Heart right ventricle (tissue), 16 donors: ENCODE measurements at regions not wholly inside any gene's neighbourhood (a gene's known extent, or its start where the extent isn't known, plus 50 kb on each side); places are given as distances from the start of the nearest gene placed in this dataset.

Experiments
- ATAC-seq, 8 donors: fragments of 200-7000 bp; cut with Tn5 transposase; one replicate each; pipeline ENCODE4 v1.9.1; 2020; ENCODE audit warnings: mild to moderate bottlenecking in 8 of 8, moderate library complexity in 8 of 8, moderate number of reproducible peaks in 1 of 8
- DNase-seq, 2 donors: peaks; one replicate each; pipeline ENCODE4 v3.0.0-alpha.2; 2020
- H3K27ac ChIP-seq, 10 donors: fragments of 200-600 bp; sonication (generic) in 2 of 10; one replicate each; pipeline versions ENCODE4 v1.5.0 to v1.8.0; 2020 to 2022; ENCODE audit warnings: mild to moderate bottlenecking in 3 of 10
- H3K27me3 ChIP-seq, 7 donors: fragments of 200-600 bp; one replicate each; pipeline ENCODE4 v1.8.0; 2021 to 2022; ENCODE audit warnings: mild to moderate bottlenecking in 2 of 7
- H3K36me3 ChIP-seq, 9 donors: fragments of 200-600 bp; sonication (generic) in 1 of 9; one replicate each; pipeline versions ENCODE4 v1.5.0 to v1.8.0; 2020 to 2022; ENCODE audit warnings: mild to moderate bottlenecking in 2 of 9
- H3K4me1 ChIP-seq, 9 donors: fragments of 200-600 bp; sonication (generic) in 1 of 9; one replicate each; pipeline versions ENCODE4 v1.5.0 to v1.8.0; 2020 to 2022; ENCODE audit warnings: mild to moderate bottlenecking in 4 of 9
- H3K4me3 ChIP-seq, 10 donors: fragments of 200-600 bp; sonication (generic) in 2 of 10; one replicate each; pipeline versions ENCODE4 v1.5.0 to v1.8.0; 2020 to 2022; ENCODE audit warnings: mild to moderate bottlenecking in 7 of 10, moderate library complexity in 2 of 10
- H3K9me3 ChIP-seq, 11 donors: fragments of 200-600 bp in 10 of 11; sonication (generic) in 2 of 11; one replicate each; pipeline versions ENCODE4 v1.5.0 to v1.8.0; 2013 to 2022; ENCODE audit warnings: mild to moderate bottlenecking in 2 of 11, control low read depth in 1 of 11, moderate library complexity in 1 of 11
- CTCF ChIP-seq, 9 donors: fragments of 200-600 bp; sonication (generic) in 2 of 9; IDR thresholded peaks; one replicate each; pipeline versions ENCODE4 v1.5.0 to v1.8.0; 2021 to 2022; ENCODE audit warnings: antibody characterized with exemption in 9 of 9, mild to moderate bottlenecking in 5 of 9, moderate library complexity in 1 of 9
- WGBS, 2 donors: extraction: QIAGEN DNeasy Blood & Tissue Kit; methylation state at CpG; one replicate each; pipeline ENCODE4 v1.1.7; 2013; ENCODE audit warnings: inconsistent platforms in 1 of 2; 5-methylcytosine and 5-hydroxymethylcytosine counted together
- intact Hi-C, 10 donors: fragments of 100-400 bp; cut with DNase I; formaldehyde crosslinking; loops; one replicate each; pipeline versions ENCODE4 v1.11.1 to v1.14.2; 2022
- donor health status: Arrhythmogenic right ventricular cardiomyopathy.
- donor health status: ischemic (EF 13 %, LVEDD 7.1; RV severe dilation, severe dysfunction).
- donor health status: healthy with polysubstance abuse.
- donor health status: DM: no; HTN: yes; CAD: no.
- donor health status: DM: no; HTN: no; CAD: no.
- donor health status: ischemic (EF 25% LVEDD 6.9; RV normal size, moderate dysfunction).
- donor health status: ischemic (EF 25% LVEDD 5.7; RV mildly dilated, moderate dysfunction).
- donor health status: healthy.
- donor health status: DM: yes; HTN: yes; CAD: no.
- donor health status: Ischemic cardiomyopathy.
- donor health status: ischemic (EF 35%, LVEDD 5.7; RV mildly dilated, moderate dysfunction).
- donor health status: nonischemic (EF 11% LVEDD 7.7; RV severe dilation, severe dysfunction).
- donor health status: DM: yes; HTN: yes; CAD: no.
- donor health status: PGD.
- donor health status: ischemic (EF 29% LVEDD 5.4; RV normal size, mild dysfunction).
- donor health status: nonischemic (EF 23%, LVEDD 6.1; RV moderate dilation, normal function).

DNA sequence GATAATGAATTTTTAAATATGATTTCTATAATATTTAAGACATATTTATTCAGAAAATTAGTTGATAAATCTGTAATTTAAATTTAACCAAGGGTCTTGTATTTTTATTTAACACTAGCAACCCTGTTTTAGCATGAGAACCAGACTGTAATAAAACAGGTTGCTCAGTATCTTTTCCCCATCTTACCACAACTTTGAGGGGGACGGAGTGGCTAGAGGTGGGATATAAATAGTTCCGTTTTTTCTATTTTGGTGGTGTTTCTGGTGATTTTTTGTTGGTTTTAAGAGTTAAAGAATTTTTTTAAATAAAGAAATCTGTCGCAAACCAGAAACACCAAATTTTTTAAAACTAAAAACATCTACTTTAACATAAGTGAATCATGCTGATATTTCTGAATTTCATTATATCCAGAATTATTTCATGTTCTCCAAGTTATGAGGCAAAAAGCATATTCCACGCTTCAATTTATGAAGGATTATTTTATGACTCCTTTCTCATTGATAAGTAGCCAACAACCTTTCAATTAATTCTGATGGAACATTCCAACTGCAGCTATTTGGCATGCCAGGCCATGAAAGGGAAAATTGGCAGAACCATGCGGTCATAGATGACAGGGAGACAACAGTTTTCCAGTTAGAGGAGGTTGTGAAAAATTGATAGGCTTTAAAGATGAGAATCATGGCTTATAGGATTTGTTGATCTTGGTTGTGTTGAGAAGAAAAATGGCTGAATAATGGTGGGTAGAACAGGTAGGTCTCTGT is 151.9 kb upstream of the CARMIL1 start:
- Histone ChIP-seq H3K36me3 (peaks cover 0 to 87% (median 7%) of the 10 kb centered on the region in 9 donors), H3K27ac (peak overlapping the region in 1 of 10 donors; percentile 20)

DNA sequence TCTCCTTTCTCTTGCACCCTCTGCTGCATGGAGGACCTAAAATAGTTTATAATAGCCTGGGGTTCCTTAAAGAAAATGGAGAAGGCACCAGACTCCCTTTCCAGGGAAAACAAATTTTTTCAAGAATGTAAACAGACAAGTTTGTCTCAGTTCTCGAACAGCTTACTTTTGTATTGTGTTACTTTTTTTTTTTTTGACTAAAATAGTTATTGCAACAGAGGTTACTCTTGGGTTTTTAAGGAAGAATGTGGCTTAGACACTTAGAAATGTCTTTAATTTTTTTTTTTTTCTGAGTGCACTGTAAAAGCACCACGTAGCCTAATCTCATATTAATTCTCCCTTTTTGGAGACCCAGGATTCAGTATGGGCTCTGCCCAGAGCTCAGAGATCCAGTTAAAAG is 148.7 kb upstream of the CARMIL1 start:
- Histone ChIP-seq H3K9me3 (peaks cover 0 to 28% (median 0%) of the 10 kb centered on the region in 11 donors), H3K4me3 (no peak overlapping the region), H3K27me3 (no peaks in the 10 kb centered on the region), H3K4me1 (peaks cover 0 to 66% (median 10%) of the 10 kb centered on the region in 9 donors), H3K27ac (peak overlapping the region in 5 of 10 donors; percentile 13 to 82 (median 20)), H3K36me3 (peaks cover 0 to 85% (median 5%) of the 10 kb centered on the region in 9 donors)
- TF ChIP-seq CTCF (IDR thresholded peaks at IDR 0.05), result no peak
- 57 to 62% methylated on average over 2 of the region's 2 CpGs for WGBS, 2 donors
- intact Hi-C loops, result loop anchor here in 1 of 10 donors (10.0 kb wide), 1 partner anchor 64 kb away; no protein-coding TSS in a partner anchor
- DNase-seq (no peak), ATAC-seq (no peak)

More for the DNA sequence above, 151.9 kb upstream of the CARMIL1 start:
- intact Hi-C loops, result no loop called here
- 89 to 90% methylated on average over 5 of the region's 5 CpGs for WGBS, 2 donors
- H3K9me3 ChIP-seq, result no peaks in the 10 kb centered on the region
- TF ChIP-seq CTCF (IDR thresholded peaks at IDR 0.05), result no peak
- H3K4me3 ChIP-seq, result no peak overlapping the region
- ATAC-seq (no peak), DNase-seq (no peak)
- peaks cover 0 to 50% (median 13%) of the 10 kb centered on the region in 9 donors for H3K4me1 ChIP-seq
- H3K27me3 ChIP-seq, result no peaks in the 10 kb centered on the region

DNA sequence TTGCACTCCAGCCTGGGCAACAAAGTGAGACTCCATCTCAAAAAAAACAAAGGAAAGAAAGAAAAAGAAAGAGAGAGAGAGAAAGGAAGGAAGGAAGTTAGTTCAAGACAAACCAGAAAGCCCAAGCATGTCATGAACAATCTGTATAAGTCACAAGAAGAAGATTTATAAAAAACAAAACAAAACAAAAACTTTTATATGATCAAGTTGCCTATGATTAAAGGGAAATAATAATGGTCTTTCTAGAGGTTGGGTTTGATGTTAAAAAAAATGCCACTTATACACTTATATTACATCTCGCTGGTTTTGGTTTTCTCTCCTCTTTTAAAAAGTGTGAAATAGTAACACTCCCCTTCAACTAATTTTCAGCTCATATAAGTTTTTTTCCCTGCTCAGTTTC is 146.2 kb upstream of the CARMIL1 start:
- DNase-seq (no peak), ATAC-seq (no peak)
- intact Hi-C loops, result loop anchor here in 1 of 10 donors (10.0 kb wide), 1 partner anchor 62 kb away; no protein-coding TSS in a partner anchor
- Histone ChIP-seq H3K4me1 (peaks cover 0 to 74% (median 27%) of the 10 kb centered on the region in 9 donors), H3K4me3 (peak overlapping the region in 4 of 10 donors; percentile 2 to 15 (median 6)), H3K9me3 (peaks cover 0 to 28% (median 0%) of the 10 kb centered on the region in 11 donors), H3K36me3 (peaks cover 0 to 76% (median 0%) of the 10 kb centered on the region in 9 donors), H3K27me3 (no peaks in the 10 kb centered on the region), H3K27ac (peak overlapping the region in 8 of 10 donors; percentile 5 to 93 (median 60))
- TF ChIP-seq CTCF (IDR thresholded peaks at IDR 0.05), result no peak
- 85 to 97% methylated on average over 1 of the region's 1 CpG for WGBS, 2 donors

- TF ChIP-seq CTCF (IDR thresholded peaks at IDR 0.05), result no peak
- no peak for ATAC-seq
- intact Hi-C loops, result loop anchor here in 1 of 10 donors (10.0 kb wide), 1 partner anchor 61 kb away; no protein-coding TSS in a partner anchor
Measured at GRCh38 chr6:25133568-25133967, 145.6 kb upstream of the CARMIL1 start.

More at GRCh38 chr6:25133568-25133967, 145.6 kb upstream of the CARMIL1 start:
- Histone ChIP-seq H3K4me1 (peaks cover 0 to 74% (median 27%) of the 10 kb centered on the region in 9 donors), H3K36me3 (peaks cover 0 to 69% (median 0%) of the 10 kb centered on the region in 9 donors), H3K9me3 (peaks cover 0 to 28% (median 0%) of the 10 kb centered on the region in 11 donors), H3K4me3 (peak overlapping the region in 3 of 10 donors; percentile 2 to 15 (median 8)), H3K27ac (peak overlapping the region in 7 of 10 donors; percentile 14 to 93 (median 82)), H3K27me3 (no peaks in the 10 kb centered on the region)
- WGBS, 2 donors, result 12 to 19% methylated on average over 1 of the region's 1 CpG
- no peak for DNase-seq
